Prostate gland (tissue), 2 donors: ENCODE measurements at regions not wholly inside any gene's neighbourhood (a gene's known extent, or its start where the extent isn't known, plus 50 kb on each side); places are given as distances from the start of the nearest gene placed in this dataset.

Source experiments
- POLR2A ChIP-seq: fragments of 450-650 bp; IDR thresholded peaks from one replicate; pipeline ENCODE4 v1.6.1; 2016; ENCODE audit warnings: antibody characterized with exemption, mild to moderate bottlenecking
- POLR2AphosphoS5 ChIP-seq: sonication (generic); formaldehyde crosslinking; IDR thresholded peaks from one replicate; pipeline ENCODE4 v1.6.1; 2017; ENCODE audit warnings: antibody characterized with exemption
- TF ChIP-seq, protein P1 (sequence below), 4 experiments: fragments of 200-600 bp in 2 of 4; fragments of 450-650 bp in 2 of 4; sonication (generic) in 2 of 4; IDR thresholded peaks; 1 replicate in 3 of 4; 2 replicates in 1 of 4; pipeline ENCODE4 v1.5.1; 2016 to 2019; ENCODE audit warnings: antibody characterized with exemption in 4 of 4, mild to moderate bottlenecking in 2 of 4, moderate library complexity in 2 of 4

DNA sequence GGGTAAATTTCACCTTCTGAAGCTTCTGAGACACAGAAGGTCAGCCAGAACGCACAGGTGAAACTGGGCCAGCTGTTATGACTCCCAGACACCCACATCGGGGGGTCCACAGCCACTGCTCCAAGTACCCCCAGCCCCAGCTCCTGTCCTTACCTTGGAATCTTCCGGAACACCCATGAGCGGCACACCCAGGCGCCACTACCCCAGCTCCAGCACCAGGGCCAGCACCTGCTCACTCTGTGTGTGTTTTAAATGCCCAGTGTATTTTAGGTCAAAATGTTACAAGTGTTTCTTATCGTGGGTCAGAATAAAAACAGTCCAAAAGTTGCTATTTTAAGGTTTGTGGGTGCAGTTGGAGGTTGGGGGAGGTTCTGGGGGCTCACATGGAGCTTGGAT lies 116.3 kb downstream of the RMI2 start:
- TF ChIP-seq, protein P1, sequence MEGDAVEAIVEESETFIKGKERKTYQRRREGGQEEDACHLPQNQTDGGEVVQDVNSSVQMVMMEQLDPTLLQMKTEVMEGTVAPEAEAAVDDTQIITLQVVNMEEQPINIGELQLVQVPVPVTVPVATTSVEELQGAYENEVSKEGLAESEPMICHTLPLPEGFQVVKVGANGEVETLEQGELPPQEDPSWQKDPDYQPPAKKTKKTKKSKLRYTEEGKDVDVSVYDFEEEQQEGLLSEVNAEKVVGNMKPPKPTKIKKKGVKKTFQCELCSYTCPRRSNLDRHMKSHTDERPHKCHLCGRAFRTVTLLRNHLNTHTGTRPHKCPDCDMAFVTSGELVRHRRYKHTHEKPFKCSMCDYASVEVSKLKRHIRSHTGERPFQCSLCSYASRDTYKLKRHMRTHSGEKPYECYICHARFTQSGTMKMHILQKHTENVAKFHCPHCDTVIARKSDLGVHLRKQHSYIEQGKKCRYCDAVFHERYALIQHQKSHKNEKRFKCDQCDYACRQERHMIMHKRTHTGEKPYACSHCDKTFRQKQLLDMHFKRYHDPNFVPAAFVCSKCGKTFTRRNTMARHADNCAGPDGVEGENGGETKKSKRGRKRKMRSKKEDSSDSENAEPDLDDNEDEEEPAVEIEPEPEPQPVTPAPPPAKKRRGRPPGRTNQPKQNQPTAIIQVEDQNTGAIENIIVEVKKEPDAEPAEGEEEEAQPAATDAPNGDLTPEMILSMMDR (IDR thresholded peaks at IDR 0.05) = no peak
- no peak for TF ChIP-seq POLR2A
- TF ChIP-seq POLR2AphosphoS5 = no peak
